Smooth muscle cell (in vitro differentiated cells): ENCODE measurements at regions not wholly inside any gene's neighbourhood (a gene's known extent, or its start where the extent isn't known, plus 50 kb on each side); places are given as distances from the start of the nearest gene placed in this dataset.

Source experiments
- DNase-seq: peaks from one replicate; lab custom pipeline; 2025; ENCODE audit not compliant: unreplicated experiment; lab: John Stamatoyannopoulos, UW
- H2AFZ ChIP-seq: fragments of 200-600 bp; sonication (generic); 2 replicates; pipeline ENCODE4 v1.6.0; 2016; ENCODE audit warnings: antibody characterized with exemption, low read depth, mild to moderate bottlenecking
- H3F3A ChIP-seq: fragments of 200-600 bp; sonication (generic); 2 replicates; pipeline ENCODE4 v1.6.0; 2017; ENCODE audit warnings: antibody characterized with exemption, low read depth
- H3K27ac ChIP-seq: fragments of 200-600 bp; sonication (generic); 2 replicates; pipeline ENCODE4 v1.5.1; 2016; ENCODE audit warnings: low read depth, mild to moderate bottlenecking
- H3K27me3 ChIP-seq: fragments of 200-600 bp; sonication (generic); 2 replicates; pipeline ENCODE4 v1.6.1; 2016; ENCODE audit warnings: low read depth, mild to moderate bottlenecking
- H3K36me3 ChIP-seq: fragments of 200-600 bp; sonication (generic); 2 replicates; pipeline ENCODE4 v1.5.1; 2016; ENCODE audit warnings: low read depth
- H3K4me1 ChIP-seq: fragments of 200-600 bp; sonication (generic); 2 replicates; pipeline ENCODE4 v1.5.1; 2016; ENCODE audit warnings: low read depth
- H3K4me2 ChIP-seq: fragments of 200-600 bp; sonication (generic); 2 replicates; pipeline ENCODE4 v1.6.0; 2016; ENCODE audit warnings: mild to moderate bottlenecking
- H3K4me3 ChIP-seq: fragments of 200-600 bp; sonication (generic); 2 replicates; pipeline ENCODE4 v1.5.1; 2016; ENCODE audit warnings: mild to moderate bottlenecking
- H3K79me2 ChIP-seq: fragments of 200-600 bp; sonication (generic); 2 replicates; pipeline ENCODE4 v1.6.0; 2016; ENCODE audit warnings: low read depth, mild to moderate bottlenecking
- H3K9ac ChIP-seq: fragments of 200-600 bp; sonication (generic); 2 replicates; pipeline ENCODE4 v1.6.0; 2016; ENCODE audit warnings: low read depth
- H3K9me3 ChIP-seq: fragments of 200-600 bp; sonication (generic); replicated peaks from 2 replicates; pipeline ENCODE4 v1.5.1; 2016; ENCODE audit warnings: low read depth
- H4K20me1 ChIP-seq: fragments of 200-600 bp; sonication (generic); 2 replicates; pipeline ENCODE4 v1.6.0; 2016; ENCODE audit warnings: low read depth
- CTCF ChIP-seq: fragments of 200-600 bp; sonication (generic); IDR thresholded peaks from 2 replicates; pipeline ENCODE4 v1.5.1; 2017; ENCODE audit warnings: borderline replicate concordance, mild to moderate bottlenecking, antibody characterized with exemption; ENCODE audit not compliant: insufficient read depth, poor library complexity, severe bottlenecking
- WGBS: methylation state at CpG from one replicate; pipeline ENCODE4 v1.1.7; 2016; ENCODE audit warnings: low lambda C conversion rate; 5-methylcytosine and 5-hydroxymethylcytosine counted together

DNA sequence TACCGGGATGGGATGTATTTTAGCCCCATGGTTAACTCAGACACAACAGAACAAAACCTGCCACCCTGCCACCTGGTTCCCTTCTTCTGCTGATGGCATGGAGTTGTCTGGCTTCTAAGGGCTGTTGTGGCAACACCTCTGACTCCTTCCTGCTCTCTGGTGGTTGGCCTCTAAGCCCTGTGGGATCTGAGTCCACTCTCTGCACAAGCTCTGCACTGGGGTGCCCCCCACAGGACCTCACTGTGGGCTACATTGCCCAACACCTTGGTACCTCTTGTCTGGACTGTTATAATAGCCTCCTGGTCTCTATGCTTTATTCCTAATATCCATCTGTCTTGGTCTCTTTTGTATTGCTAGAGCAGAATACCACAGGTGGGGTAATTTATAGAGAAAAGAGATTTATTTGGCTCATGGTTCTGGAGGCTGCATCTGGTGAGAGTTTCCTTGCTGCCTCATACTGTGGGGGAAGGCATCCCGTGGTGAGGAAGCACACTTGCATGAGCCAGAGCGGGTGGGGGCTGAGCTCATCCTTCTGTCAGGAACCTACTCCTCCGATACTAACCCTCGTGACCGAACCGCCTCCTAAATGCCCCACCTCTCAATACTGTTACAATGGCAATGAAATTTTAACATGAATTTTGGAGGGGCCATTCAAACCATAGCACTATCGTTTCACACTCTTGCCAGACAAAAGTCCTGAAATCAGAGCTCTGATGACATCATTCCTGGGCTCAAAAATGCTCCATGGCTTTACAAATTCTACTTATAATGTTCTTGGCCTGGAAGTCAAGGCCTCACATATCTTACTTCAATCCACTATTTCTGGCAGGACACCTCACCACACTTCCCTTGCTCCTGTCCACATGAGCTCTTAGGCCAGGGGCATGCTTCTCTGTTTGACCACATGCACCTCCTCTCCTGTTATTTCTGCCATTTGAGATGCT, 127.2 kb downstream of the PAX1 start:
- no peak overlapping the region for H3K9ac ChIP-seq
- no peaks in the 10 kb centered on the region for H3K4me1 ChIP-seq

DNA sequence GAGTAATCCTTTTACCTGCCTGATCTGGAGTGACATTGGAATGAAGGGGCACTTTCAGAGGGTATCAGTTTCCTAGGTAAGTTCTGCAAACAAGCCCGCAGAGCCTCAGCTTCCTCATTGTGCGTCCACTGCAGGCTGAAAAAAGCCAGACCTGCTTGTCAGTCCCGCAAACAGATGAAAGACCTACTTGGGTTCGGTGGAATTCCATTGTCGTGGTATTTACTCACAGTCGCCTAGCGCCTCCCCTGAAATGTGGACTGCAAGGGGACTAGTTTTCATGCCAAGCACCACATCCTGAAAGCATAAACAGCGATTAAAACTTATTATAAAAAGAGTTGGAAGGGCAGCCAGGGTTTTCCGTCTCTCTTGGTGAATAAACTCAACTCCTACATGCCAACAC, 121.5 kb downstream of the PAX1 start:
- DNase-seq: no peak
- no peaks in the 10 kb centered on the region for H3K79me2 ChIP-seq
- H3F3A ChIP-seq: no peaks in the 10 kb centered on the region
- WGBS: 51% methylated on average over 9 of the region's 9 CpGs
- H3K9ac ChIP-seq: no peak overlapping the region
- H2AFZ ChIP-seq: no peak overlapping the region
- TF ChIP-seq CTCF: no peak
- H3K27me3 ChIP-seq: no peaks in the 10 kb centered on the region
- no peaks in the 10 kb centered on the region for H3K36me3 ChIP-seq
- H3K27ac ChIP-seq: no peak overlapping the region
- H3K4me1 ChIP-seq: peaks cover 5% of the 10 kb centered on the region
- no peaks in the 10 kb centered on the region for H3K9me3 ChIP-seq
- no peak overlapping the region for H3K4me2 ChIP-seq
- no peak overlapping the region for H3K4me3 ChIP-seq
- H4K20me1 ChIP-seq: no peaks in the 10 kb centered on the region

More for the DNA sequence above, 127.2 kb downstream of the PAX1 start:
- Histone ChIP-seq H2AFZ (no peak overlapping the region), H3K27ac (no peak overlapping the region), H4K20me1 (no peaks in the 10 kb centered on the region), H3K4me3 (no peak overlapping the region), H3K79me2 (no peaks in the 10 kb centered on the region), H3F3A (no peaks in the 10 kb centered on the region), H3K36me3 (no peaks in the 10 kb centered on the region), H3K9me3 (no peaks in the 10 kb centered on the region), H3K4me2 (no peak overlapping the region), H3K27me3 (peaks cover 3% of the 10 kb centered on the region)
- no peak for DNase-seq
- TF ChIP-seq CTCF: no peak
- 82% methylated on average over 8 of the region's 8 CpGs for WGBS

- Histone ChIP-seq H3K4me3 (no peak overlapping the region), H2AFZ (no peak overlapping the region), H3K27ac (no peak overlapping the region), H3K9ac (no peak overlapping the region), H3K4me1 (peaks cover 8% of the 10 kb centered on the region), H3K9me3 (no peaks in the 10 kb centered on the region), H3K27me3 (no peaks in the 10 kb centered on the region), H4K20me1 (no peaks in the 10 kb centered on the region), H3K79me2 (no peaks in the 10 kb centered on the region), H3K36me3 (no peaks in the 10 kb centered on the region), H3K4me2 (no peak overlapping the region), H3F3A (no peaks in the 10 kb centered on the region)
- DNase-seq: no peak
- 60% methylated on average over 2 of the region's 2 CpGs for WGBS
- TF ChIP-seq CTCF: no peak
Observed at GRCh38 chr20:21821358-21821757, 115.9 kb downstream of the PAX1 start.
